ENCODE measurements at regions not wholly inside any gene's neighbourhood (a gene's known extent, or its start where the extent isn't known, plus 50 kb on each side); places are given as distances from the start of the nearest gene placed in this dataset.

GRCh38 chr2:5364361-5364760, 327.8 kb upstream of the SOX11 start:
- H3K4me1 Mint-ChIP-seq (ENCODE audit: low read depth in 2 of 2) = no peaks in the 10 kb centered on the region
- DNase-seq (ENCODE audit: low spot score) (no peak), ATAC-seq (no peak)
- no peaks in the 10 kb centered on the region for H3K36me3 Mint-ChIP-seq
- no peak overlapping the region for H3K27ac Mint-ChIP-seq
- H3K4me3 Mint-ChIP-seq = no peak overlapping the region
- H3K27me3 Mint-ChIP-seq = no peaks in the 10 kb centered on the region
- peaks cover 4% of the 10 kb centered on the region for H3K9me3 Mint-ChIP-seq

- no peak for ATAC-seq
- Mint-ChIP-seq H3K9me3 (peaks cover 4% of the 10 kb centered on the region), H3K27ac (no peak overlapping the region), H3K27me3 (no peaks in the 10 kb centered on the region), H3K36me3 (no peaks in the 10 kb centered on the region), H3K4me3 (no peak overlapping the region), H3K4me1 (ENCODE audit: low read depth in 2 of 2) (no peaks in the 10 kb centered on the region)
- DNase-seq (ENCODE audit: low spot score) = no peak
Measured at GRCh38 chr2:5365871-5366461, 326.2 kb upstream of the SOX11 start.

- DNase-seq (ENCODE audit: low spot score) (no peak), ATAC-seq (no peak)
- Mint-ChIP-seq H3K4me3 (no peak overlapping the region), H3K36me3 (no peaks in the 10 kb centered on the region), H3K27me3 (no peaks in the 10 kb centered on the region), H3K4me1 (ENCODE audit: low read depth in 2 of 2) (no peaks in the 10 kb centered on the region), H3K9me3 (peaks cover 4% of the 10 kb centered on the region), H3K27ac (no peak overlapping the region)
Measured at GRCh38 chr2:5367321-5367720, 324.9 kb upstream of the SOX11 start.

- no peak overlapping the region for H3K27ac Mint-ChIP-seq
- no peak for ATAC-seq
- no peaks in the 10 kb centered on the region for H3K36me3 Mint-ChIP-seq
- no peak overlapping the region for H3K4me3 Mint-ChIP-seq
- no peaks in the 10 kb centered on the region for H3K27me3 Mint-ChIP-seq
- no peaks in the 10 kb centered on the region for H3K4me1 Mint-ChIP-seq (ENCODE audit: low read depth in 2 of 2)
- H3K9me3 Mint-ChIP-seq = peaks cover 4% of the 10 kb centered on the region
- DNase-seq (ENCODE audit: low spot score) = no peak
Measured at GRCh38 chr2:5368263-5368662, 323.9 kb upstream of the SOX11 start.

GRCh38 chr2:5369510-5369909, 322.7 kb upstream of the SOX11 start:
- no peaks in the 10 kb centered on the region for H3K27me3 Mint-ChIP-seq
- DNase-seq (ENCODE audit: low spot score) (no peak), ATAC-seq (no peak)
- peaks cover 4% of the 10 kb centered on the region for H3K9me3 Mint-ChIP-seq
- no peak overlapping the region for H3K4me3 Mint-ChIP-seq
- no peaks in the 10 kb centered on the region for H3K4me1 Mint-ChIP-seq (ENCODE audit: low read depth in 2 of 2)
- H3K36me3 Mint-ChIP-seq = no peaks in the 10 kb centered on the region
- no peak overlapping the region for H3K27ac Mint-ChIP-seq

- Mint-ChIP-seq H3K9me3 (peaks cover 4% of the 10 kb centered on the region), H3K27ac (no peak overlapping the region), H3K36me3 (no peaks in the 10 kb centered on the region), H3K4me1 (ENCODE audit: low read depth in 2 of 2) (no peaks in the 10 kb centered on the region), H3K4me3 (no peak overlapping the region), H3K27me3 (no peaks in the 10 kb centered on the region)
- no peak for ATAC-seq
- DNase-seq (ENCODE audit: low spot score) = no peak
Measured at GRCh38 chr2:5370158-5370557, 322.0 kb upstream of the SOX11 start.

- no peaks in the 10 kb centered on the region for H3K27me3 Mint-ChIP-seq
- no peak overlapping the region for H3K4me3 Mint-ChIP-seq
- no peak overlapping the region for H3K27ac Mint-ChIP-seq
- ATAC-seq (no peak), DNase-seq (ENCODE audit: low spot score) (no peak)
- H3K36me3 Mint-ChIP-seq = no peaks in the 10 kb centered on the region
- H3K4me1 Mint-ChIP-seq (ENCODE audit: low read depth in 2 of 2) = no peaks in the 10 kb centered on the region
- peaks cover 4% of the 10 kb centered on the region for H3K9me3 Mint-ChIP-seq
Measured at GRCh38 chr2:5372141-5372540, 320.0 kb upstream of the SOX11 start.

- no peak overlapping the region for H3K4me3 Mint-ChIP-seq
- ATAC-seq (no peak), DNase-seq (ENCODE audit: low spot score) (no peak)
- H3K27me3 Mint-ChIP-seq = no peaks in the 10 kb centered on the region
- H3K27ac Mint-ChIP-seq = no peak overlapping the region
- no peaks in the 10 kb centered on the region for H3K4me1 Mint-ChIP-seq (ENCODE audit: low read depth in 2 of 2)
- no peaks in the 10 kb centered on the region for H3K36me3 Mint-ChIP-seq
- H3K9me3 Mint-ChIP-seq = peaks cover 4% of the 10 kb centered on the region
Measured at GRCh38 chr2:5373200-5373599, 319.0 kb upstream of the SOX11 start.

- no peaks in the 10 kb centered on the region for H3K27me3 Mint-ChIP-seq
Measured at GRCh38 chr2:5374762-5375161, 317.4 kb upstream of the SOX11 start.

GRCh38 chr2:5377323-5377722, 314.9 kb upstream of the SOX11 start:
- Mint-ChIP-seq H3K27me3 (no peaks in the 10 kb centered on the region), H3K36me3 (no peaks in the 10 kb centered on the region), H3K4me3 (no peak overlapping the region), H3K4me1 (ENCODE audit: low read depth in 2 of 2) (no peaks in the 10 kb centered on the region), H3K27ac (no peak overlapping the region), H3K9me3 (peaks cover 5% of the 10 kb centered on the region)
- DNase-seq (ENCODE audit: low spot score) (no peak), ATAC-seq (no peak)

More at GRCh38 chr2:5374762-5375161, 317.4 kb upstream of the SOX11 start:
- no peaks in the 10 kb centered on the region for H3K36me3 Mint-ChIP-seq
- DNase-seq (ENCODE audit: low spot score) (no peak), ATAC-seq (no peak)
- no peak overlapping the region for H3K27ac Mint-ChIP-seq
- H3K9me3 Mint-ChIP-seq = peaks cover 5% of the 10 kb centered on the region
- no peaks in the 10 kb centered on the region for H3K4me1 Mint-ChIP-seq (ENCODE audit: low read depth in 2 of 2)
- H3K4me3 Mint-ChIP-seq = no peak overlapping the region

GRCh38 chr2:5379811-5380210, 312.4 kb upstream of the SOX11 start:
- DNase-seq (ENCODE audit: low spot score) (no peak), ATAC-seq (no peak)
- Mint-ChIP-seq H3K36me3 (peaks cover 5% of the 10 kb centered on the region), H3K4me1 (ENCODE audit: low read depth in 2 of 2) (no peaks in the 10 kb centered on the region), H3K9me3 (peaks cover 12% of the 10 kb centered on the region), H3K4me3 (no peak overlapping the region), H3K27ac (no peak overlapping the region), H3K27me3 (no peaks in the 10 kb centered on the region)

- no peak overlapping the region for H3K4me3 Mint-ChIP-seq
- no peaks in the 10 kb centered on the region for H3K4me1 Mint-ChIP-seq (ENCODE audit: low read depth in 2 of 2)
- ATAC-seq = no peak
Measured at GRCh38 chr2:5385596-5385995, 306.6 kb upstream of the SOX11 start.

GRCh38 chr2:5387406-5387805, 304.8 kb upstream of the SOX11 start:
- DNase-seq (ENCODE audit: low spot score) = no peak
- Mint-ChIP-seq H3K36me3 (peaks cover 5% of the 10 kb centered on the region), H3K9me3 (peaks cover 12% of the 10 kb centered on the region), H3K4me3 (no peak overlapping the region), H3K27ac (no peak overlapping the region), H3K27me3 (no peaks in the 10 kb centered on the region), H3K4me1 (ENCODE audit: low read depth in 2 of 2) (no peaks in the 10 kb centered on the region)
- no peak for ATAC-seq

More at GRCh38 chr2:5385596-5385995, 306.6 kb upstream of the SOX11 start:
- peaks cover 12% of the 10 kb centered on the region for H3K9me3 Mint-ChIP-seq
- H3K36me3 Mint-ChIP-seq = peaks cover 5% of the 10 kb centered on the region
- DNase-seq (ENCODE audit: low spot score) = no peak
- H3K27me3 Mint-ChIP-seq = no peaks in the 10 kb centered on the region
- H3K27ac Mint-ChIP-seq = no peak overlapping the region

GRCh38 chr2:5389740-5390139, 302.4 kb upstream of the SOX11 start:
- no peaks in the 10 kb centered on the region for H3K36me3 Mint-ChIP-seq

GRCh38 chr2:5391362-5391761, 300.8 kb upstream of the SOX11 start:
- Mint-ChIP-seq H3K4me1 (ENCODE audit: low read depth in 2 of 2) (no peaks in the 10 kb centered on the region), H3K27ac (no peak overlapping the region), H3K9me3 (peaks cover 8% of the 10 kb centered on the region), H3K27me3 (no peaks in the 10 kb centered on the region), H3K36me3 (no peaks in the 10 kb centered on the region), H3K4me3 (no peak overlapping the region)
- ATAC-seq (no peak), DNase-seq (ENCODE audit: low spot score) (no peak)

More at GRCh38 chr2:5389740-5390139, 302.4 kb upstream of the SOX11 start:
- Mint-ChIP-seq H3K27ac (no peak overlapping the region), H3K27me3 (no peaks in the 10 kb centered on the region), H3K4me1 (ENCODE audit: low read depth in 2 of 2) (no peaks in the 10 kb centered on the region), H3K4me3 (no peak overlapping the region), H3K9me3 (peaks cover 5% of the 10 kb centered on the region)
- DNase-seq (ENCODE audit: low spot score) (no peak), ATAC-seq (no peak)
